ENCODE measurements at regions not wholly inside any gene's neighbourhood (a gene's known extent, or its start where the extent isn't known, plus 50 kb on each side); places are given as distances from the start of the nearest gene placed in this dataset.
"Not testable (repeated sequence)": the region's sequence is repeated elsewhere in the genome, so short reads cannot be mapped to it uniquely, and the experiment has no call there.

- H3K79me2 ChIP-seq (ENCODE audit: insufficient read depth, low read length), result no peaks in the 10 kb centered on the region
Measured at GRCh38 chr13:24943136-24943535, 152.8 kb upstream of the PABPC3 start.

GRCh38 chr13:24944073-24944472 is 151.9 kb upstream of the PABPC3 start:
- not testable (repeated sequence) for H3K9me2 ChIP-seq (ENCODE audit: low read depth, low read length); H3K79me2 ChIP-seq (ENCODE audit: insufficient read depth, low read length); H3K27me3 ChIP-seq (ENCODE audit: insufficient read depth, low read length); H3K4me1 ChIP-seq (ENCODE audit: insufficient read depth, low read length, severe bottlenecking); H3K4me3 ChIP-seq (ENCODE audit: low read depth, low read length, poor library complexity, severe bottlenecking); H3K9ac ChIP-seq (ENCODE audit: low read length); H3K9me3 ChIP-seq (ENCODE audit: low read length); H3K27ac ChIP-seq (ENCODE audit: low read depth, low read length, poor library complexity, severe bottlenecking); H3F3A ChIP-seq (ENCODE audit: insufficient read depth, low read length); H3K36me3 ChIP-seq (ENCODE audit: insufficient read depth, low read length); H2AFZ ChIP-seq (ENCODE audit: low read length); H3K4me2 ChIP-seq (ENCODE audit: low read length); H4K20me1 ChIP-seq (ENCODE audit: insufficient read depth, low read length)

More at GRCh38 chr13:24943136-24943535, 152.8 kb upstream of the PABPC3 start:
- Histone ChIP-seq H3K36me3 (ENCODE audit: insufficient read depth, low read length) (no peaks in the 10 kb centered on the region), H3K4me1 (ENCODE audit: insufficient read depth, low read length, severe bottlenecking) (no peaks in the 10 kb centered on the region), H3F3A (ENCODE audit: insufficient read depth, low read length) (no peaks in the 10 kb centered on the region), H2AFZ (ENCODE audit: low read length) (no peak overlapping the region), H3K27ac (ENCODE audit: low read depth, low read length, poor library complexity, severe bottlenecking) (no peak overlapping the region), H3K4me2 (ENCODE audit: low read length) (no peak overlapping the region), H3K4me3 (ENCODE audit: low read depth, low read length, poor library complexity, severe bottlenecking) (no peak overlapping the region), H3K27me3 (ENCODE audit: insufficient read depth, low read length) (no peaks in the 10 kb centered on the region; the same call in 1 of the 2 replicates), H3K9me3 (ENCODE audit: low read length) (no peaks in the 10 kb centered on the region), H3K9ac (ENCODE audit: low read length) (no peak overlapping the region), H3K9me2 (ENCODE audit: low read depth, low read length) (no peaks in the 10 kb centered on the region), H4K20me1 (ENCODE audit: insufficient read depth, low read length) (no peaks in the 10 kb centered on the region)
- TF ChIP-seq CTCF (IDR thresholded peaks at IDR 0.05; ENCODE audit: low read length) (no peak), EZH2 (IDR thresholded peaks at IDR 0.05; ENCODE audit: borderline replicate concordance, low read length) (no peak)

- not testable (repeated sequence) for H3K27ac ChIP-seq (ENCODE audit: low read depth, low read length, poor library complexity, severe bottlenecking); H3K4me2 ChIP-seq (ENCODE audit: low read length); H3K4me3 ChIP-seq (ENCODE audit: low read depth, low read length, poor library complexity, severe bottlenecking); H3K79me2 ChIP-seq (ENCODE audit: insufficient read depth, low read length); H3K9me2 ChIP-seq (ENCODE audit: low read depth, low read length); H3K36me3 ChIP-seq (ENCODE audit: insufficient read depth, low read length); H3K9ac ChIP-seq (ENCODE audit: low read length); H3F3A ChIP-seq (ENCODE audit: insufficient read depth, low read length); H3K9me3 ChIP-seq (ENCODE audit: low read length); H3K27me3 ChIP-seq (ENCODE audit: insufficient read depth, low read length); H2AFZ ChIP-seq (ENCODE audit: low read length); H3K4me1 ChIP-seq (ENCODE audit: insufficient read depth, low read length, severe bottlenecking); H4K20me1 ChIP-seq (ENCODE audit: insufficient read depth, low read length)
Measured at GRCh38 chr13:24948977-24949376, 147.0 kb upstream of the PABPC3 start.

GRCh38 chr13:24950611-24951010 is 145.3 kb upstream of the PABPC3 start:
- not testable (repeated sequence) for H3K9me3 ChIP-seq (ENCODE audit: low read length); H3K27ac ChIP-seq (ENCODE audit: low read depth, low read length, poor library complexity, severe bottlenecking); H3K9ac ChIP-seq (ENCODE audit: low read length); H4K20me1 ChIP-seq (ENCODE audit: insufficient read depth, low read length); H3K27me3 ChIP-seq (ENCODE audit: insufficient read depth, low read length); H2AFZ ChIP-seq (ENCODE audit: low read length); H3K36me3 ChIP-seq (ENCODE audit: insufficient read depth, low read length); H3K79me2 ChIP-seq (ENCODE audit: insufficient read depth, low read length); H3K4me1 ChIP-seq (ENCODE audit: insufficient read depth, low read length, severe bottlenecking); H3K4me2 ChIP-seq (ENCODE audit: low read length); H3K4me3 ChIP-seq (ENCODE audit: low read depth, low read length, poor library complexity, severe bottlenecking); H3F3A ChIP-seq (ENCODE audit: insufficient read depth, low read length); H3K9me2 ChIP-seq (ENCODE audit: low read depth, low read length)

GRCh38 chr13:24967970-24968369 is 128.0 kb upstream of the PABPC3 start:
- not testable (repeated sequence) for H3K9ac ChIP-seq (ENCODE audit: low read length); H3K4me3 ChIP-seq (ENCODE audit: low read depth, low read length, poor library complexity, severe bottlenecking); H3K9me3 ChIP-seq (ENCODE audit: low read length); H3F3A ChIP-seq (ENCODE audit: insufficient read depth, low read length); H3K79me2 ChIP-seq (ENCODE audit: insufficient read depth, low read length); H2AFZ ChIP-seq (ENCODE audit: low read length); H4K20me1 ChIP-seq (ENCODE audit: insufficient read depth, low read length); H3K27me3 ChIP-seq (ENCODE audit: insufficient read depth, low read length); H3K36me3 ChIP-seq (ENCODE audit: insufficient read depth, low read length); H3K9me2 ChIP-seq (ENCODE audit: low read depth, low read length); H3K27ac ChIP-seq (ENCODE audit: low read depth, low read length, poor library complexity, severe bottlenecking); H3K4me2 ChIP-seq (ENCODE audit: low read length); H3K4me1 ChIP-seq (ENCODE audit: insufficient read depth, low read length, severe bottlenecking)
